ENCODE measurements at regions not wholly inside any gene's neighbourhood (a gene's known extent, or its start where the extent isn't known, plus 50 kb on each side); places are given as distances from the start of the nearest gene placed in this dataset.

- H3K4me3 ChIP-seq, result no peak overlapping the region
- no peaks in the 10 kb centered on the region for H3K4me1 ChIP-seq
- DNase-seq, result no peak
- ATAC-seq, result no peak
- H3K36me3 ChIP-seq, result no peaks in the 10 kb centered on the region
- no peaks in the 10 kb centered on the region for H3K9me3 ChIP-seq
- no peak overlapping the region for H3K27ac ChIP-seq
- 65 to 71% (median 67%) methylated on average over 2 of the region's 2 CpGs for WGBS, 4 donors
- intact Hi-C loops (cut with DNase I), result no loop called here
- TF ChIP-seq CTCF (IDR thresholded peaks at IDR 0.05) (no peak), POLR2A (IDR thresholded peaks at IDR 0.05) (no peak)
- H3K27me3 ChIP-seq, result no peaks in the 10 kb centered on the region
These were observed 214.5 kb upstream of the GIMD1 start for GRCh38 chr4:106583108-106583507.

- no peak overlapping the region for H3K27ac ChIP-seq
- no peaks in the 10 kb centered on the region for H3K9me3 ChIP-seq
- DNase-seq (no peak), ATAC-seq (no peak)
- H3K27me3 ChIP-seq, result no peaks in the 10 kb centered on the region
- no peaks in the 10 kb centered on the region for H3K36me3 ChIP-seq
- no peak for TF ChIP-seq CTCF (IDR thresholded peaks at IDR 0.05)
- no peak for TF ChIP-seq POLR2A (IDR thresholded peaks at IDR 0.05)
- no peak overlapping the region for H3K4me3 ChIP-seq
- no peaks in the 10 kb centered on the region for H3K4me1 ChIP-seq
- intact Hi-C loops (cut with DNase I), result no loop called here
These were observed 213.5 kb upstream of the GIMD1 start for GRCh38 chr4:106582103-106582502.

- Histone ChIP-seq H3K9me3 (no peaks in the 10 kb centered on the region), H3K4me3 (no peak overlapping the region), H3K27me3 (no peaks in the 10 kb centered on the region), H3K36me3 (no peaks in the 10 kb centered on the region), H3K27ac (no peak overlapping the region), H3K4me1 (no peaks in the 10 kb centered on the region)
- intact Hi-C loops (cut with DNase I), result no loop called here
- no peak for TF ChIP-seq POLR2A (IDR thresholded peaks at IDR 0.05)
- no peak for TF ChIP-seq CTCF (IDR thresholded peaks at IDR 0.05)
- ATAC-seq (no peak), DNase-seq (no peak)
These were observed 210.7 kb upstream of the GIMD1 start for GRCh38 chr4:106579236-106579635.

- Histone ChIP-seq H3K27ac (no peak overlapping the region), H3K4me1 (no peaks in the 10 kb centered on the region), H3K27me3 (no peaks in the 10 kb centered on the region), H3K36me3 (no peaks in the 10 kb centered on the region), H3K4me3 (no peak overlapping the region), H3K9me3 (peaks cover 0 to under 1% (median 0%) of the 10 kb centered on the region in 12 donors)
- 80 to 86% (median 82%) methylated on average over 7 of the region's 7 CpGs for WGBS, 4 donors
- DNase-seq, result no peak
- TF ChIP-seq POLR2A (IDR thresholded peaks at IDR 0.05), result no peak
- TF ChIP-seq CTCF (IDR thresholded peaks at IDR 0.05), result no peak
- no peak for ATAC-seq
- intact Hi-C loops (cut with DNase I), result no loop called here
These were observed 200.8 kb upstream of the GIMD1 start for GRCh38 chr4:106569146-106570031.
